ENCODE measurements at regions not wholly inside any gene's neighbourhood (a gene's known extent, or its start where the extent isn't known, plus 50 kb on each side); places are given as distances from the start of the nearest gene placed in this dataset.

GRCh38 chr15:29968099-29968894, 114.5 kb upstream of the GOLGA8J start:
- TF ChIP-seq CTCF (IDR thresholded peaks at IDR 0.05; ENCODE audit: poor library complexity) (no peak), EZH2phosphoT487 (IDR thresholded peaks at IDR 0.05; ENCODE audit: low read depth, severe bottlenecking, unreplicated experiment) (no peak), EZH2 (IDR thresholded peaks at IDR 0.05; ENCODE audit: borderline replicate concordance) (peak; percentile 89)

Measured in hepatocyte (in vitro differentiated cells).